VCaP (cell line): ENCODE measurements at regions not wholly inside any gene's neighbourhood (a gene's known extent, or its start where the extent isn't known, plus 50 kb on each side); places are given as distances from the start of the nearest gene placed in this dataset.

ENCODE experiments used
- H3K27ac ChIP-seq: fragments of 450-650 bp; 2 replicates; pipeline ENCODE4 v1.5.1; 2017
- CTCF ChIP-seq: fragments of 450-650 bp; conservative IDR thresholded peaks from 2 replicates; pipeline ENCODE4 v1.5.1; 2017; ENCODE audit warnings: mild to moderate bottlenecking, moderate library complexity

- peak; percentile 48 for TF ChIP-seq CTCF
- H3K27ac ChIP-seq, result peak overlapping the region; percentile 91
Observed at GRCh38 chr6:28585335-28585734, 59.7 kb downstream of the GPX5 start.

GRCh38 chr6:28586324-28586723, 60.6 kb downstream of the GPX5 start:
- H3K27ac ChIP-seq, result peak overlapping the region; percentile 91

GRCh38 chr6:28586962-28587745, 61.5 kb downstream of the GPX5 start:
- H3K27ac ChIP-seq, result peak overlapping the region; percentile 91

More at GRCh38 chr6:28586324-28586723, 60.6 kb downstream of the GPX5 start:
- TF ChIP-seq CTCF, result no peak

GRCh38 chr6:28587746-28588075, 62.0 kb downstream of the GPX5 start:
- peak overlapping the region; percentile 91 for H3K27ac ChIP-seq

More at GRCh38 chr6:28586962-28587745, 61.5 kb downstream of the GPX5 start:
- no peak for TF ChIP-seq CTCF

GRCh38 chr6:28588666-28589065, 63.0 kb downstream of the GPX5 start:
- no peak overlapping the region; the same call in 1 of the 2 replicates for H3K27ac ChIP-seq
- no peak for TF ChIP-seq CTCF

More at GRCh38 chr6:28587746-28588075, 62.0 kb downstream of the GPX5 start:
- TF ChIP-seq CTCF, result no peak

- TF ChIP-seq CTCF, result no peak
- H3K27ac ChIP-seq, result no peak overlapping the region
Observed at GRCh38 chr6:28589234-28589956, 63.7 kb downstream of the GPX5 start.

- H3K27ac ChIP-seq, result no peak overlapping the region
- TF ChIP-seq CTCF, result no peak
Observed at GRCh38 chr6:28589957-28590349, 64.3 kb downstream of the GPX5 start.
